GM10266 (cell line): ENCODE measurements at regions not wholly inside any gene's neighbourhood (a gene's known extent, or its start where the extent isn't known, plus 50 kb on each side); places are given as distances from the start of the nearest gene placed in this dataset.

ENCODE experiments used
- DNase-seq: peaks from one replicate; pipeline ENCODE4 v3.0.0; 2012; ENCODE audit errors: extremely low spot score
- TF ChIP-seq, protein P1 (sequence below): IDR thresholded peaks from 2 replicates; pipeline ENCODE4 v1.5.1; 2012; ENCODE audit warnings: mild to moderate bottlenecking, low read depth; ENCODE audit not compliant: control insufficient read depth, insufficient read depth; ENCODE audit errors: missing control alignments

DNA sequence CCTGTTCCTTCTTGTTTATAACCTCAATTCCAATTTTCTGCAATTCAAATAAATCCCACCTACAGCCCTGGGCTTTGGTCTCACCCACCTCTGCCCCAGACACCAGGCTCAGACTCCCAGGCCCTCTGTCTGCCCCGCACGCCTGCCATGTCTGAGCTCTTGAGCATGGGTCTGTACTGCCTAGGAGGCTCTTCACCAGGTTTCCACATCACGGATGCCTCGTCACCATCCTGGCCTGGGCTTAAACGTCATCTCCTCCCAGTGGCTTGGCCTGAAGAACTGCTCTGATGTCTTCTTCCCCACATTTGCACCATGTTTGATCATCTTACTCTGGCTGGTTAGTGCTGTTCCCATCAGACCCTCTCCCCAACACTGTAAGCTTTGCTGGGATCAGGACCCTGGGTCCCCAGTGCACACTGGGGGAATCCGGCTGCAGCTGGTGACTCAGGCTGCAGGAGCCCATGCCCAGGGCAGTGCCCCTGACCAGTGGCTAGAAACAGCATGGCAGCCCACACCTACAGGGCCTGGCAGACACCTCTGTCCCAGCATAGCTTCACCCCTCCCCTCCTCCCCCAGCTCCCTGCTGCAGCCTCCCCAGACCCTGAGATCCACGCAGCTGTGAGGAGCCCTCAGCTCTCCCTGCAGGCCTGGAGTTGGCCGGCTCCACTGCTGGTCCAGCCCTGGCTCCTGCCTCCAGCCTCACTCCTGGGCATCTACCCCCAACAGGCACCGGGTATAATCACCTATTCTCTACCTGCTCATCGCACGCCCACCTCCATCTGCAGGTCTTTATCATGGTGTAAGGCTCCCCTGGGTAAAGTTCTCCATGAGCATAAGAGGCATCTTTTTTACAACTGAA lies 162.8 kb upstream of the NSMCE3 start:
- no peak for DNase-seq

DNA sequence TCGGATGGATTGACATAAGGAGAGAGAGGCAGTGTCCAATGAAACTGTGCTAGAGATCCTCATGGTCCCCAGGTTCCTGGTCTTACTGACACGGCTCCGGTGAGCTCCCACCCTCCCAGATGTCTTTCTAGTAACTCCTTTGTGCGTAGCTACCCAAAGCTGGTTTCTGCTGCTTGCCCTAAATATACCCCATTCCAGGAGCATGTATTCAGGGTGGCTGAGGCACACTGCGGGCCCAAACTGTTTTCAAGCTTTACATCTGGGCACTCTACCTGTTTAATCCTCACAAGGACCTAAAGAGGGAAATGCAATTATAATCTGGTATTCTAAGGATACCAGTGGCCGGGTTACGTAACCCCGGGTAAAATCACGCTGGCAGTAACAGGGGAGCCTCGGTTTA lies 161.2 kb upstream of the NSMCE3 start:
- TF ChIP-seq, protein P1, sequence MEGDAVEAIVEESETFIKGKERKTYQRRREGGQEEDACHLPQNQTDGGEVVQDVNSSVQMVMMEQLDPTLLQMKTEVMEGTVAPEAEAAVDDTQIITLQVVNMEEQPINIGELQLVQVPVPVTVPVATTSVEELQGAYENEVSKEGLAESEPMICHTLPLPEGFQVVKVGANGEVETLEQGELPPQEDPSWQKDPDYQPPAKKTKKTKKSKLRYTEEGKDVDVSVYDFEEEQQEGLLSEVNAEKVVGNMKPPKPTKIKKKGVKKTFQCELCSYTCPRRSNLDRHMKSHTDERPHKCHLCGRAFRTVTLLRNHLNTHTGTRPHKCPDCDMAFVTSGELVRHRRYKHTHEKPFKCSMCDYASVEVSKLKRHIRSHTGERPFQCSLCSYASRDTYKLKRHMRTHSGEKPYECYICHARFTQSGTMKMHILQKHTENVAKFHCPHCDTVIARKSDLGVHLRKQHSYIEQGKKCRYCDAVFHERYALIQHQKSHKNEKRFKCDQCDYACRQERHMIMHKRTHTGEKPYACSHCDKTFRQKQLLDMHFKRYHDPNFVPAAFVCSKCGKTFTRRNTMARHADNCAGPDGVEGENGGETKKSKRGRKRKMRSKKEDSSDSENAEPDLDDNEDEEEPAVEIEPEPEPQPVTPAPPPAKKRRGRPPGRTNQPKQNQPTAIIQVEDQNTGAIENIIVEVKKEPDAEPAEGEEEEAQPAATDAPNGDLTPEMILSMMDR = no peak
- DNase-seq = no peak

More for the DNA sequence above, 162.8 kb upstream of the NSMCE3 start:
- TF ChIP-seq, protein P1 = no peak

DNA sequence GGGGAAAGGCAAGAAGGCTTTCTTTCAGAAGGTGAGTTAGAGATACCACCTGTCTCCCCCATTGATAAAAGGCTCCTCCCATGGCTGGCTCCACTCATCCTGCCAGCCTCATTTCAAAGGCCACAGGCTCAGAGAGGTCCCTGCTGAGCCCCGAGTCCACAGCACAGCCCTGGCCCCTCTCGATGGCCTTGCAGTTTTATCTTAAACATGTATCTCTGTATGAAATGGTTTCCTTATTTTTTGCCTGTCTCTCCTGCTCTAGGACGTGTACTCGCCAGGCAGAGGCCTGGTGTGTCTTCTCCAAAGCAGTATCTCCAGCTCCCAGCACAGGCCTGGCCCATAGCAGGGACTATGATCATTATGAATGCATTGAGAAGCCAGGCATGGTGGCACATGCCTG lies 160.5 kb upstream of the NSMCE3 start:
- no peak for DNase-seq
- TF ChIP-seq, protein P1 = no peak

DNA sequence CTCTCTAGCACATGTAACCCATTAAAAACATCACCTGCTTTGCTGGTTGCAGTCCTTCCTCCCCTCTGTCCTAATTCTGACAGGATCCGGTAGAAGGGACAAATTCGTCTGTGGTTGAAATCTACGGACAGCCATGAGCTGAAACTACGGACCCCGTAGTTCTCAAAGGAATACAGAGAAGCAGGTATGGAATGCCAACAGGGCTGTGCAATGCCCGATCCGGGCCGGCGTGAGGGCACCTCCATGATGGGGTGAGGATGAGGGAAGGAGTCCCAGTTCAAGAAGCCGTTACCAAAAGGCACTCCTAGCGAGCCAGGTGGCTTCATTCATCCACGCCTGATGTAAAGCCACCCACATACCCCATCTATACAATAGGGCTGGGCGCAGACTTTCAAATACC lies 160.0 kb upstream of the NSMCE3 start:
- DNase-seq = no peak
- TF ChIP-seq, protein P1 = no peak

DNA sequence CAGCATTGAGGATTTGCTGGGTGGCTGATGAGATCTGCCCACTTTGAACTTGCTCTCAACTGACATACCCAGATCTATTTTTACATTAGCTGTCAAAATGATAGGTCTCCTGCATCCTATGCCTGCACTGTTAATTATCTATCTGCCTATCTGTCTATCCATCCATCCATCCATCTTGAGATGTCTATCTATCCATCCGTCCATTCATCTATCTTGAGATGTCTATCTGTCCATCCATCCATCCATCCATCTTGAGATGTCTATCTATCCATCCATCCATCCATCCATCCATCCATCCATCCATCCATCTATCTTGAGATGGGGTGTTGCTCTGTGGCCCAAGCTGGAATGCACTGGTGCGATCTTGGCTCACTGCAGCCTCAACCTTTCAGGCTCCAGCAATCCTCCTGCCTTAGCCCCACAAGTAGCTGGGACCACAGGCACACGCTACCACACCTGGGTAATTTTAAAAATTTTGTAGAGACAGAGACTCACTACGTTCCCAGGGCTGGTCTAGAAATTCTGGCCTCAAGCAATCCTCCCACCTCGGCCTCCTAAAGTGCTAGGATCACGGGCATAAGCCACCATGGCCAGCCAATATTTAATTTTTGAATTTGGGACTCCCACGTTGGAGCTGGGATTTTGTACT lies 159.4 kb upstream of the NSMCE3 start:
- TF ChIP-seq, protein P1 = no peak
- no peak for DNase-seq

DNA sequence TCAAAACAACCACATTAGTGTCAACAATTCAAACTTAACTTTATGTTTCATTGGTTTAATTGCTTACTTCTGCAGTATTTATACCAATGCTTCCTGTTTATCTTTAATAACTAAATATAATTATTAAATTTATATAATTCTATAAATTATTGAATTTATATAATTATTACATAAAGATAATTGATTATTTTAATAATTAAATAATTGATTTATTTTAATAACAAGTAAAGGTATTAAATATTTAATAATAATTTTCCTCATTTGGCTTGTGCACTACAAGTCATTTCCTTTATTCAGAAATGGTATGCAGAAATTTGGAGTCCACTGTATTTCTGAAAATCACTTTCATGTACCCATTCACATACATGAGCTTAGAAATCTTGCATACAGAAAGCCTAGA lies 156.2 kb upstream of the NSMCE3 start:
- no peak for DNase-seq
- TF ChIP-seq, protein P1 = no peak

DNA sequence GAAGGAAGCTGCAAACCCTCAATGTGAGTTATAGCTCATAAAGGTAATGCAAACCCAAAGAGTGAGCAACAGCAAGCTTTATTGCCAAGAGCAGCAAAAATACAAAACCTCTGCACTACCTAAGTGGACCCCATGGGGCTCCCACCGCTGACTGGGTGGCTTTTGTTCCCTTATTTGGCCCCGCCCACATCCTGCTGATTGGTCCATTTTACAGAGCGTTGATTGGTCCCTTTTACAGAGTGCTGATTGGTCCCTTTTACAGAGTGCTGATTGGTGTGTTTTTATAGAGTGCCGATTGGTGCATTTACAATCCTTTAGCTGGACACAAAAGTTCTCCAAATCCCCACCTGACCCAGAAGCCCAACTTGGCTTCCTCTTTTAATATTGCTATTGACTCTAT lies 154.5 kb upstream of the NSMCE3 start:
- TF ChIP-seq, protein P1 = no peak
- DNase-seq = no peak
